Body of pancreas (tissue), 4 donors: ENCODE measurements at regions not wholly inside any gene's neighbourhood (a gene's known extent, or its start where the extent isn't known, plus 50 kb on each side); places are given as distances from the start of the nearest gene placed in this dataset.

Experiments
- ATAC-seq: fragments of 150-250 bp; one replicate; pipeline ENCODE4 v1.9.1; 2016
- DNase-seq, 4 donors: peaks; one replicate each; pipeline ENCODE4 v3.0.0-alpha.2; 2019
- H3K27ac ChIP-seq, 4 donors: fragments of 200-600 bp; sonication (generic); 1 replicate in 3 of 4; 2 replicates in 1 of 4; pipeline versions ENCODE4 v1.5.1 to v1.6.1; 2016 to 2019; ENCODE audit warnings: mild to moderate bottlenecking in 1 of 4, mixed read lengths in 1 of 4, moderate library complexity in 1 of 4
- H3K27me3 ChIP-seq, 2 donors: fragments of 200-600 bp; sonication (generic); one replicate each; pipeline ENCODE4 v1.6.0; 2016; ENCODE audit warnings: mild to moderate bottlenecking in 1 of 2
- H3K36me3 ChIP-seq, 2 donors: fragments of 200-600 bp; sonication (generic); replicated peaks in 1 of 2; 2 replicates each; pipeline ENCODE4 v1.5.1; 2016; ENCODE audit warnings: low read depth in 2 of 2; ENCODE audit not compliant: insufficient read depth in 1 of 2
- H3K4me1 ChIP-seq: fragments of 200-600 bp; sonication (generic); one replicate; pipeline ENCODE4 v1.6.0; 2016
- H3K4me3 ChIP-seq, 2 donors: fragments of 200-600 bp; sonication (generic); 1 replicate in 1 of 2; 2 replicates in 1 of 2; pipeline ENCODE4 v1.5.1; 2016 to 2019
- H3K9me3 ChIP-seq, 3 donors: fragments of 200-600 bp; sonication (generic); 1 replicate in 2 of 3; 2 replicates in 1 of 3; pipeline ENCODE4 v1.5.1; 2016
- CTCF ChIP-seq, 7 experiments: fragments of 450-650 bp in 4 of 7; fragments of 200-600 bp in 3 of 7; sonication (generic) in 3 of 7; IDR thresholded peaks; one replicate each; pipeline ENCODE4 v1.5.1; 2016 to 2019; ENCODE audit warnings: antibody characterized with exemption in 7 of 7
- POLR2A ChIP-seq, 3 donors: fragments of 450-650 bp; IDR thresholded peaks; one replicate each; pipeline ENCODE4 v1.6.1; 2016; ENCODE audit warnings: antibody characterized with exemption in 3 of 3, mild to moderate bottlenecking in 2 of 3
- WGBS, 2 donors: methylation state at CpG; one replicate each; pipeline ENCODE4 v1.1.5; 2017; 5-methylcytosine and 5-hydroxymethylcytosine counted together
- intact Hi-C: fragments of 100-400 bp; cut with DNase I; formaldehyde crosslinking; loops from one replicate; pipeline ENCODE4 v1.15.1; 2023

- 35 to 41% methylated on average over 3 of the region's 3 CpGs for WGBS, 2 donors
- TF ChIP-seq POLR2A (IDR thresholded peaks at IDR 0.05) (no peak), CTCF (IDR thresholded peaks at IDR 0.05) (peak in 4 of 7 experiments; percentile 16 to 35 (median 22))
- Histone ChIP-seq H3K27ac (no peak overlapping the region), H3K4me3 (no peak overlapping the region), H3K9me3 (no peaks in the 10 kb centered on the region), H3K27me3 (no peaks in the 10 kb centered on the region), H3K4me1 (no peaks in the 10 kb centered on the region), H3K36me3 (no peaks in the 10 kb centered on the region)
- intact Hi-C loops: no loop called here
- ATAC-seq: peak; percentile 45
- no peak for DNase-seq
Measured at GRCh38 chr12:30457621-30458289, 237.9 kb downstream of the IPO8 start.

GRCh38 chr12:30450872-30451271, 244.8 kb downstream of the IPO8 start:
- TF ChIP-seq POLR2A (IDR thresholded peaks at IDR 0.05) (no peak), CTCF (IDR thresholded peaks at IDR 0.05) (no peak)
- no peak overlapping the region for H3K27ac ChIP-seq
- DNase-seq (no peak), ATAC-seq (no peak)
- peaks cover 0 to 6% (median 0%) of the 10 kb centered on the region in 3 donors for H3K9me3 ChIP-seq
- no peaks in the 10 kb centered on the region for H3K36me3 ChIP-seq
- H3K4me1 ChIP-seq: no peaks in the 10 kb centered on the region
- WGBS, 2 donors: 69 to 98% methylated on average over 2 of the region's 2 CpGs
- H3K27me3 ChIP-seq: no peaks in the 10 kb centered on the region
- intact Hi-C loops: no loop called here
- no peak overlapping the region for H3K4me3 ChIP-seq

- Histone ChIP-seq H3K4me1 (no peaks in the 10 kb centered on the region), H3K27me3 (no peaks in the 10 kb centered on the region), H3K9me3 (peaks cover 0 to 6% (median 0%) of the 10 kb centered on the region in 3 donors), H3K36me3 (no peaks in the 10 kb centered on the region), H3K27ac (no peak overlapping the region), H3K4me3 (no peak overlapping the region)
- ATAC-seq: no peak
- intact Hi-C loops: no loop called here
- no peak for TF ChIP-seq CTCF (IDR thresholded peaks at IDR 0.05)
- no peak for TF ChIP-seq POLR2A (IDR thresholded peaks at IDR 0.05)
- DNase-seq: no peak
Measured at GRCh38 chr12:30450226-30450625, 245.4 kb downstream of the IPO8 start.

- H3K36me3 ChIP-seq: no peaks in the 10 kb centered on the region
- no peaks in the 10 kb centered on the region for H3K27me3 ChIP-seq
- no peak overlapping the region for H3K4me3 ChIP-seq
- no peak for ATAC-seq
- 82 to 91% methylated on average over 2 of the region's 2 CpGs for WGBS, 2 donors
- DNase-seq: no peak
- H3K4me1 ChIP-seq: no peaks in the 10 kb centered on the region
- H3K9me3 ChIP-seq: peaks cover 0 to 6% (median 0%) of the 10 kb centered on the region in 3 donors
- intact Hi-C loops: no loop called here
- H3K27ac ChIP-seq: no peak overlapping the region
- TF ChIP-seq CTCF (IDR thresholded peaks at IDR 0.05): no peak
- no peak for TF ChIP-seq POLR2A (IDR thresholded peaks at IDR 0.05)
Measured at GRCh38 chr12:30448038-30448437, 247.6 kb downstream of the IPO8 start.
